B cell (primary cell): ENCODE measurements at regions not wholly inside any gene's neighbourhood (a gene's known extent, or its start where the extent isn't known, plus 50 kb on each side); places are given as distances from the start of the nearest gene placed in this dataset.

ENCODE experiments used
- ATAC-seq: fragments of 200-7000 bp; cut with Tn5 transposase; one replicate; pipeline ENCODE4 v1.10.0; 2021; ENCODE audit warnings: low read depth, mild to moderate bottlenecking, moderate number of reproducible peaks, moderate library complexity
- CTCF ChIA-PET: fragments of 350-600 bp; sonication (Branson Sonifier 250); formaldehyde crosslinking; loops from one replicate; lab custom pipeline; 2021; ENCODE audit warnings: antibody characterized with exemption, inconsistent platforms; lab: Charles Lee
- POLR2A ChIA-PET: fragments of 350-600 bp; sonication (Branson Sonifier 250); formaldehyde crosslinking; loops from one replicate; lab custom pipeline; 2021; ENCODE audit warnings: antibody characterized with exemption; lab: Charles Lee
- DNase-seq: peaks from one replicate; pipeline ENCODE4 v3.0.0; 2013
- H2AFZ ChIP-seq: 2 replicates; pipeline ENCODE4 v1.6.1; 2012; ENCODE audit warnings: mild to moderate bottlenecking, low read depth, low read length; ENCODE audit not compliant: insufficient read depth, poor library complexity, severe bottlenecking
- H3K27ac ChIP-seq, 2 donors: 1 replicate in 1 of 2; 2 replicates in 1 of 2; pipeline ENCODE4 v1.5.1; 2012 to 2013; ENCODE audit warnings: low read length in 2 of 2, mild to moderate bottlenecking in 2 of 2, moderate library complexity in 1 of 2
- H3K27me3 ChIP-seq, 4 experiments: fragments of 200-600 bp in 1 of 4; sonication (generic) in 1 of 4; replicated peaks in 1 of 4; 1 replicate in 2 of 4; 2 replicates in 2 of 4; pipeline versions ENCODE4 v1.6.1 to v1.7.0; 2013 to 2016; ENCODE audit warnings: low read length in 3 of 4, mild to moderate bottlenecking in 2 of 4, mixed read lengths in 1 of 4, moderate library complexity in 1 of 4; ENCODE audit not compliant: insufficient read depth in 4 of 4, control insufficient read depth in 3 of 4; ENCODE audit errors: control extremely low read depth in 1 of 4
- H3K36me3 ChIP-seq, 2 experiments: replicated peaks in 1 of 2; 1 replicate in 1 of 2; 2 replicates in 1 of 2; pipeline versions ENCODE4 v1.6.1 to v1.7.1; 2013; ENCODE audit warnings: low read length in 1 of 2; ENCODE audit not compliant: insufficient read depth in 2 of 2, control insufficient read depth in 1 of 2; ENCODE audit errors: control extremely low read depth in 1 of 2, extremely low read depth in 1 of 2
- H3K4me1 ChIP-seq, 2 donors: fragments of 200-600 bp in 1 of 2; sonication (generic) in 1 of 2; 1 replicate in 1 of 2; 2 replicates in 1 of 2; pipeline versions ENCODE4 v1.5.1 to v1.6.1; 2013 to 2017; ENCODE audit warnings: low read length in 2 of 2; ENCODE audit not compliant: control insufficient read depth in 2 of 2, insufficient read depth in 2 of 2
- H3K4me2 ChIP-seq: replicated peaks from 2 replicates; pipeline ENCODE3; 2012; ENCODE audit warnings: mild to moderate bottlenecking, low read depth, low read length; ENCODE audit not compliant: poor library complexity, severe bottlenecking
- H3K4me3 ChIP-seq, 5 experiments: fragments of 200-600 bp in 1 of 5; sonication (generic) in 1 of 5; 1 replicate in 3 of 5; 2 replicates in 2 of 5; pipeline versions ENCODE4 v1.5.1 to v1.7.0; 2011 to 2016; ENCODE audit warnings: low read length in 4 of 5, mild to moderate bottlenecking in 4 of 5, low read depth in 2 of 5, control low read depth in 1 of 5, moderate library complexity in 1 of 5; ENCODE audit not compliant: insufficient read depth in 1 of 5; ENCODE audit errors: control extremely low read depth in 1 of 5, extremely low read depth in 1 of 5
- H3K79me2 ChIP-seq: fragments of 200-600 bp; sonication (generic); one replicate; pipeline ENCODE4 v1.6.0; 2016; ENCODE audit warnings: low read length; ENCODE audit not compliant: control insufficient read depth, insufficient read depth
- H3K9ac ChIP-seq: fragments of 200-600 bp; sonication (generic); 2 replicates; pipeline ENCODE4 v1.6.1; 2017; ENCODE audit warnings: mild to moderate bottlenecking, low read length, moderate library complexity
- H3K9me3 ChIP-seq, 3 donors: one replicate each; pipeline versions ENCODE4 v1.6.1 to v1.7.1; 2013; ENCODE audit warnings: low read length in 2 of 3; ENCODE audit not compliant: control insufficient read depth in 2 of 3, insufficient read depth in 1 of 3; ENCODE audit errors: control extremely low read depth in 1 of 3
- H4K20me1 ChIP-seq: 2 replicates; pipeline ENCODE4 v1.6.0; 2012; ENCODE audit warnings: mild to moderate bottlenecking, low read length; ENCODE audit not compliant: insufficient read depth, control insufficient read depth, poor library complexity, severe bottlenecking
- H3K27ac Mint-ChIP-seq: one replicate; pipeline ENCODE4 v1.8.0; 2021; ENCODE audit warnings: mixed read lengths
- H3K27me3 Mint-ChIP-seq: one replicate; pipeline ENCODE4 v1.8.0; 2021; ENCODE audit warnings: mixed read lengths
- H3K4me1 Mint-ChIP-seq: one replicate; pipeline ENCODE4 v1.8.0; 2021; ENCODE audit warnings: mixed read lengths
- H3K4me3 Mint-ChIP-seq: one replicate; pipeline ENCODE4 v1.8.0; 2021; ENCODE audit warnings: mixed read lengths
- H3K9me3 Mint-ChIP-seq: one replicate; pipeline ENCODE4 v1.8.0; 2022; ENCODE audit warnings: mixed read lengths; ENCODE audit not compliant: insufficient read depth
- EZH2 ChIP-seq: IDR thresholded peaks from 2 replicates; pipeline ENCODE4 v1.6.1; 2012; ENCODE audit warnings: borderline replicate concordance, low read depth, mild to moderate bottlenecking, moderate library complexity, low read length; ENCODE audit not compliant: insufficient read depth, poor library complexity, severe bottlenecking
- WGBS: methylation state at CpG from one replicate; pipeline ENCODE4 v1.1.5; 2013; ENCODE audit warnings: missing lambda C conversion rate; ENCODE audit not compliant: insufficient coverage; 5-methylcytosine and 5-hydroxymethylcytosine counted together
- intact Hi-C: fragments of 100-400 bp; cut with micrococcal nuclease; formaldehyde crosslinking; loops from one replicate; pipeline ENCODE4 v1.10.0; 2022
- TF ChIP-seq, protein P1 (sequence below): fragments of 200-600 bp; IDR thresholded peaks from one replicate; pipeline ENCODE4 v1.8.0; 2022; ENCODE audit warnings: antibody characterized with exemption, mild to moderate bottlenecking

DNA sequence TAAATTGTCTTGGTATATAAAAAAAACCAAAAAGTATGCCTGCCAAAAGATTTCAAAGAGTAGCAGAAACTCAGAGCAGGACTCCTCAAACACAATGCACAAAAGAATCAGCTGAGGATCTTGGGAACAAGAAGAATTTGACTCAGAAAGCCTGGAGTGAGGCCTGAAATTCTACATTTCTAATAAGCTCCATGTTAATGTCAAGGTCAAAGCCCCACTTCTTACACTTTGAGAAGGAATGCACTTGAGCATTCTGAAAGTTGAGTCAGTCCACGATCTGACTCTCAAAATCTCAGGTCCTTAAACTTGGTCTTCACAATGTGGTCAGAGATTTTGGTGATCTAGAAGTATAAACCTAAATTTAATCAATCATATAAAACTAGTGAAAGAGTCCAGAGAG, 910.0 kb upstream of the GBE1 start:
- Mint-ChIP-seq H3K4me3 (no peak overlapping the region), H3K27ac (no peak overlapping the region), H3K4me1 (no peaks in the 10 kb centered on the region), H3K27me3 (no peaks in the 10 kb centered on the region), H3K9me3 (no peaks in the 10 kb centered on the region)
- no peak overlapping the region for H3K4me3 ChIP-seq
- TF ChIP-seq, protein P1, sequence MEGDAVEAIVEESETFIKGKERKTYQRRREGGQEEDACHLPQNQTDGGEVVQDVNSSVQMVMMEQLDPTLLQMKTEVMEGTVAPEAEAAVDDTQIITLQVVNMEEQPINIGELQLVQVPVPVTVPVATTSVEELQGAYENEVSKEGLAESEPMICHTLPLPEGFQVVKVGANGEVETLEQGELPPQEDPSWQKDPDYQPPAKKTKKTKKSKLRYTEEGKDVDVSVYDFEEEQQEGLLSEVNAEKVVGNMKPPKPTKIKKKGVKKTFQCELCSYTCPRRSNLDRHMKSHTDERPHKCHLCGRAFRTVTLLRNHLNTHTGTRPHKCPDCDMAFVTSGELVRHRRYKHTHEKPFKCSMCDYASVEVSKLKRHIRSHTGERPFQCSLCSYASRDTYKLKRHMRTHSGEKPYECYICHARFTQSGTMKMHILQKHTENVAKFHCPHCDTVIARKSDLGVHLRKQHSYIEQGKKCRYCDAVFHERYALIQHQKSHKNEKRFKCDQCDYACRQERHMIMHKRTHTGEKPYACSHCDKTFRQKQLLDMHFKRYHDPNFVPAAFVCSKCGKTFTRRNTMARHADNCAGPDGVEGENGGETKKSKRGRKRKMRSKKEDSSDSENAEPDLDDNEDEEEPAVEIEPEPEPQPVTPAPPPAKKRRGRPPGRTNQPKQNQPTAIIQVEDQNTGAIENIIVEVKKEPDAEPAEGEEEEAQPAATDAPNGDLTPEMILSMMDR: no peak
- TF ChIP-seq EZH2: no peak
- H3K9me3 ChIP-seq: no peaks in the 10 kb centered on the region
- no peaks in the 10 kb centered on the region for H3K36me3 ChIP-seq
- no peaks in the 10 kb centered on the region for H3K79me2 ChIP-seq
- no peak overlapping the region for H3K27ac ChIP-seq
- intact Hi-C loops: no loop called here
- no peak overlapping the region for H2AFZ ChIP-seq
- CTCF ChIA-PET: no interaction called here
- no peak overlapping the region for H3K4me2 ChIP-seq
- H3K27me3 ChIP-seq: no peaks in the 10 kb centered on the region
- ATAC-seq (no peak), DNase-seq (no peak)
- H3K4me1 ChIP-seq: no peaks in the 10 kb centered on the region
- no peak overlapping the region for H3K9ac ChIP-seq
- WGBS: no CpG with 5 or more reads among the region's 1 CpG
- no peaks in the 10 kb centered on the region for H4K20me1 ChIP-seq
- POLR2A ChIA-PET: no interaction called here

DNA sequence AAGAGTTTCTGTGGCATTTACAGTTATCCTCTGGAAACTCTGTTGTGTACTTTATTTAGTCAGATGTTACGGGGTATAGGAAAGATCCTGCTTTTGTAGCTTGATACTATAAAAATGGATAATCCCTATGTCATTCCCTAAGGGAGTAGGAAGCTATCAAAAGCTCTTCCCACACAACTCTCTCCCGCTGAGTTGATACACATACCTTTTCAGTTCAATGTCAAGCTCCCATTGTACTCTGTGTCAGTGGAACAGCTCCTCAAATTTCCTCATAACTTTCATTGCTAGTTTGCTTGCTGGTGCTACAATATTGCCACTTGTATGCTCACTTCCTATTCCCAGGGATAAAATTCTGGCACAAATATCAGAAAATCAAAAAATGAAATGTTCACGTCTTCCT, 893.3 kb upstream of the GBE1 start:
- Mint-ChIP-seq H3K27ac (no peak overlapping the region), H3K9me3 (no peaks in the 10 kb centered on the region), H3K4me3 (no peak overlapping the region), H3K4me1 (no peaks in the 10 kb centered on the region), H3K27me3 (no peaks in the 10 kb centered on the region)
- H3K27me3 ChIP-seq: no peaks in the 10 kb centered on the region
- ChIA-PET CTCF (no interaction called here), POLR2A (no interaction called here)
- no peak overlapping the region for H3K27ac ChIP-seq
- 100% methylated on average over 1 of the region's 3 CpGs for WGBS
- no peaks in the 10 kb centered on the region for H3K79me2 ChIP-seq
- no peaks in the 10 kb centered on the region for H3K36me3 ChIP-seq
- peaks cover 0 to 10% (median 0%) of the 10 kb centered on the region in 3 donors for H3K9me3 ChIP-seq
- TF ChIP-seq, protein P1: no peak
- no peak for TF ChIP-seq EZH2
- no peak for DNase-seq
- no peak overlapping the region for H3K4me3 ChIP-seq
- intact Hi-C loops: no loop called here
- no peak for ATAC-seq
- H3K4me1 ChIP-seq: no peaks in the 10 kb centered on the region
- no peak overlapping the region for H3K4me2 ChIP-seq
- H3K9ac ChIP-seq: no peak overlapping the region
- H2AFZ ChIP-seq: no peak overlapping the region
- H4K20me1 ChIP-seq: no peaks in the 10 kb centered on the region
